Cerebellar nuclear complex (tissue), 1 donor: ENCODE measurements at regions not wholly inside any gene's neighbourhood (a gene's known extent, or its start where the extent isn't known, plus 50 kb on each side); places are given as distances from the start of the nearest gene placed in this dataset.
"Not testable (repeated sequence)": the region's sequence is repeated elsewhere in the genome, so short reads cannot be mapped to it uniquely, and the experiment has no call there.

Source experiments
- DNase-seq, 2 experiments: peaks; one replicate each; lab custom pipeline; 2025; lab: John Stamatoyannopoulos, UW

- DNase-seq, result no peak
Measured at GRCh38 chr12:75868501-75868900, 163.1 kb downstream of the PHLDA1 start.

- no peak for DNase-seq
Measured at GRCh38 chr12:75865315-75865714, 166.3 kb downstream of the PHLDA1 start.

DNA sequence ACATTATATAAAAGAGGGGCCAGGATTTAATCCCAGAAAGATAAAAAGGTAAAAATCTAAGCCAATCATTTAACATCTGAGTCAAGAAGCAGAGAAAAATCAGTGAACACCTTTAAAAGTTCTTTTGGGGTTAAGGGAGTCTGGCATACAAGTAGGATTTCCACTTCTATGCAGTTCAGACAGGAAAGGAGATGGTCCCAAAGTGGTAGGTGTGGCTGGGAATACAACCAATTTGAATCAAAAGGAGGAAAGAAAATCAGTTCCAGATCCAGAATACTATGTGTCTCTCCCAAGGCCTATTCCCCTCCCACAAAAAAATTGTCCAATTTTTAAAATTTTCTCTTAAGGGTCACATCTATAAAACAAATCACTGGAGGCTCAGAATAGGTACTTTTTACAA is 167.4 kb downstream of the PHLDA1 start:
- DNase-seq, result no peak

DNA sequence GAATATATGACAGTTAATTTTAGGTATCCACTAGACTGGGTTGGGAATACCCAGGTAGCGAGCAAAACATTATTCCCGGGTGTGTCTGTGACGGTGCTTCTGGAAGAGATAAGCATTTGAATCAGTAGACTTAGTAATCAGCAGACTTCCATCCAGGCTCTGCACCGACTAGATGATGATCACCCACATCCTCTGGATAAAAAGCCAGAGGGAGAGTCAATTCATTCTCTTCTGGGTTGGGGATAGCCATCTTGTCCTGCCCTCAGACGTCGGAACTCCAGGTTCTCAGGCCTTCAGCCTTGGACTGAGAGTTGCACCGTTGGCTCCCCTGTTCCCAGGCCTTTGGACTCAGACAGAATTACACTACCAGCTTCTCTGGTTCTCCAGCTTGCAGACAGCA is 168.0 kb downstream of the PHLDA1 start:
- no peak for DNase-seq

- no peak for DNase-seq
Measured at GRCh38 chr12:75862692-75863471, 168.7 kb downstream of the PHLDA1 start.

GRCh38 chr12:75859868-75860267 is 171.7 kb downstream of the PHLDA1 start:
- DNase-seq, result no peak

GRCh38 chr12:75856235-75856634 is 175.3 kb downstream of the PHLDA1 start:
- no peak for DNase-seq

GRCh38 chr12:75855360-75855759 is 176.2 kb downstream of the PHLDA1 start:
- DNase-seq, result no peak

DNA sequence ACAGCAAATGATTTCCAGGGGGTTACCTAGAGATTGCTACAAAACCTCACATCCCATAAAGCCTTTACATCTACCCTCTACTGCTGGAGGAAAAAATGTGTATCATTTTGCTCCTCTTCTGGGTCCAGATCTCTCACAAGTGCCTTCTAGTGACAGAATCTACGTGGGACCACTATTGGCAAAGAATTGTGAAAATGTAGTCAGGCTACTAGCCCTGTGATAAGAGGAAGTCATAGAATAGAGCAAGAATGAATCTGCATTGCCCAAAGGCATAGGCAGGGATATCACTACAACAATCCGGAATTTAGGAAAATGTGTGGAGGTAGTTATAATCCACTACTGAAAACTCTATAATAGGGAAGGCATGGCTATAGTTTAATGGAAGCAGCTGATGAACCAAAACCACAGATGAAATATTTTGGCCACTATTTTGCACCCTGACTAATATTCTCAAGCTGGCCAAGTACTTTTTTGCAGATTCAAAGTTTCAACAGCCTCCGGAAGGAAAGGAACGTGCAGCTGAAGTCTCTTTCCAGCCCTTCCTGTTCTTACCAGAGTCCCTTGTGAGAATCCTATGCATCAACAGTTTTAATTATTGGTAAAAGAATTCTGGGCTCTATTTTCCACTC is 176.8 kb downstream of the PHLDA1 start:
- no peak for DNase-seq

DNA sequence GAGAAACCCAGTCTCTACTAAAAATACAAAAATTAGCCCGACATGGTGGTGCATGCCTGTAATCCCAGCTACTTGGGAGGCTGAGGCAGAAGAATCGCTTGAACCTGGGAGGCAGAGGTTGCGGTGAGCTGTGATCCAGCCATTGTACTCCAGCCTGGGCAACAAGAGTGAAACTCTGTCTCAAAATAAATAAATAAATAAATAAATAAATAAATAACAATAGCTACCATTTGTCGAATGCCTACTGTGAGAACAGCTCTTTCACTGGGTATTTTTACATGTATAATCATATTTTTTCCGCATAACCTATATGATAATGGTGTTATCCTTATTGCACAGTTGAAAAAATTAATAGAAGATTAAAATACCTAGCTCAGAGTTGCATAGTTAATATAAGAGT is 177.4 kb downstream of the PHLDA1 start:
- not testable (repeated sequence) for DNase-seq

DNA sequence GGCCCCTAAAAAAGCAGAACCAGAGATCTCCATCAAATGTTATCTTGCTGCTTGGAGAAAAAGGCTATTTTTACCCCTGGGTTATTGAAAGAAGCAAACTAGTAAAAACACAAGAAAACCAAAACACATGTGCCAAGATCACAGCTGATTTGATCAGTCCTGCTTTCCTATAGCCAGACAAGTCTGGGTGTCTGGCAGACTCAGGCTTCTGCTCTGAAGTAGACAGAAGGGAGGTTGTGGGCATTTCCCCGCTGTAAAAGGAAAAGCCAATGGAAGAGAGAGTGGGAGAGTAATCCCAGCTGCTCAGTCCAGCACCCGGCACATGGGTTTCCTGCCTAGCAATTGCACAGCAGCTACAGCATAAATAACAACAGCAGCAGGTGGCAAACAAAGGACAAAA is 177.9 kb downstream of the PHLDA1 start:
- DNase-seq, result no peak

GRCh38 chr12:75852956-75853355 is 178.6 kb downstream of the PHLDA1 start:
- no peak for DNase-seq

DNA sequence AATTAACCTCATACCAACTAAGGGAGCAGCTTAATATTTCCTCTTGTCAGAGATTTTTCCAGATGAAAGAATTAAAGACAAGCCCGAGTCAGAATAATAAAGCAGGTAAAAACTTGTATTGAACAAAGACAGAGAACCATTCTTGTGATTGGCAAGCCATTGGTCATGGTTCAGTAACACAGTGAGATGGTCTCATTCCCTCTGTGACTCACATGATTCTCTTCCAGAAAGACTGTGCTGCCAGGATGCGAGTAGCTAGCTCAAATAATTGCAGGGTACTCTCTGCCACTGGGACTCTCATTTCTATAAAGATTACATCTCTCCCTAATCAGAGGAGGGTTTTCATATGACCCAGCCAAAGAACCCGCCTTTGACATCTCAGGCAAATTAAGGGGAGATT is 179.4 kb downstream of the PHLDA1 start:
- DNase-seq, result no peak

- no peak for DNase-seq
Measured at GRCh38 chr12:75850721-75851462, 180.7 kb downstream of the PHLDA1 start.

- DNase-seq, result no peak
Measured at GRCh38 chr12:75848961-75849360, 182.6 kb downstream of the PHLDA1 start.

GRCh38 chr12:75848431-75848925 is 183.1 kb downstream of the PHLDA1 start:
- no peak for DNase-seq

DNA sequence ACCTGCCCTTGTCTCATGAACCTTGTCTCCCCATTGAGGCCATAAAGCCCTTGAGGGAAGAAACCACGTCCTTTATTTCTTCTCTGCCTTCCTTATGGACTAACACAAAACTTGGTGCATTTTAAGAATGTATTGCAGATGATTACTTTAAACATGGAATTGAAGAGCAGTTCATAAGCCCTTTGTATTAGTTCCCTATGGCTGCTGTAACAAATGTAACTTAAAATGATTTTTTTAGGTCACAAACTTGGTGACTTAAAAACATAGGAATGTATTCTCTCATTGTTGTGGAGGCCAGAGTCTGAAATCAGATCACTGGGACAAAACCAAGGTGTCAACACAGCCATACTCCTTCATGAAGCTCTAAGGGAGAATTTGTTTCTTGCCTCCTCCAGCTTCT is 185.5 kb downstream of the PHLDA1 start:
- DNase-seq, result no peak

GRCh38 chr12:75844985-75845384 is 186.6 kb downstream of the PHLDA1 start:
- no peak for DNase-seq

DNA sequence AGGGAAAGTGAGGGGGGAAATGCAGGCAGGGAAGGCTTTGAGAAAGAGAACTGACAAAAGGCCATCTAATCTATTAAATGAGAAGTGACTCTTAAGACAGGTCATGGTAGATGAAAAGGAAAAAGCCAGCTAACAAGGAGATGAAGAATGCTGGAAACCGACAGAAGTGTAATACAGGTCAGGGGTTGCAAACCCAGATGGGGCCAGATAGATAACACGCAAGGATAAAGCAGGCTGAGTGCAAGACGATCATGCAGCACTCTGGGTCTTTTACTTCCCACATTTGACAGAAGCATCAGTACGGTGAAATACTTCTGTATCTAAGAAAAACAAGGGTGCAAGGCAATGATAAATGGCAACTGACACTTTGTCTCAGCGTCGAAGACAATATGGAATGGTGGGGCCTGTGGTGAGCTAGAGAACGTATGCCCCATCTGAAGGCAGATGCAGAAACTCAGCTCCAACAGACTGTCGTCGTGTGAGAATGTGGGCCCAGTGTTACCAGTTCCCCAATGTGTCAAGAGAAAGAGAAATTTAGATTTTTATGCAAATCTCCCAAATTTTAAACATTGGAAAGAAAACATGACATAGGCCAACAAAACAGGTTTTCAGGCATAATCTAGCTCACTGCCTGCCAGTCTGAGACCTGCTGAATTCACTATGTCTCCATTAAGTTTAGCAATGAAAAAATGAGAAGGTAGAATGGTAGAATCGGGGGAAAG is 187.4 kb downstream of the PHLDA1 start:
- no peak for DNase-seq

GRCh38 chr12:75842090-75842489 is 189.5 kb downstream of the PHLDA1 start:
- no peak for DNase-seq

DNA sequence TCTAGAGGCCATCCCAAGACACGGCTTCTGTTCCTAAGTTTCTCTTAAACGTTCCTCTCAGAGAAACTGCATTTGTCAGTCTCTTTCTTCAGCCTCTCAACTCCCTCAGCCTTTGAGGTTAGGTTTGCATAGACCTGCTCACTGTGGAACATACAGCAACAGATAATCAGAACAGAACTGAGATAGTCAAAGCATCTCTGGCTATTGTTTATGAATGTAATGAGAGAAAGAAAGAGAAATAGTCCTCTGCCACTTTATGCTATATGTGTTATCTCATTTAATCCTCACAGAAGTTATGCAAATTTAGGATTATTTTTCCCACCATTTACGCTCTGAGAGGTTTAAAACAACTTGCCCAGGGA is 190.6 kb downstream of the PHLDA1 start:
- DNase-seq, result no peak

DNA sequence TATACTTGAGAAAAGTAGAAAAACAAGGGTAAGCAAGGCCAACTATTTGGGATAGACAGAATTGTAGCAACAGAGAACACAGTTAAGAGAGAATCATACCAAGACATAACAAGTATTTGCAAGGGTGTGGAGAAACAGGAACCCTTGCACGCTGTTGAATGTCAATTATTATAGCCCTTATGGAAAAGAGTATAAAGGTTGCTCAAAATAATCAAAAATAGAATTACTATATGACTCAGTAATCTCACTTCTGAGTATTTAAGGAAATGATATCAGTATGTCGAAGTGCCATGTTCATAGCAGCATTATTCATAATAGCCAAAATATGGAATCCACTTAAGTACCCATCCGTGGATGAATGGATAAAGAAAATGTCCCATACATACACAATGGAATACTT is 193.3 kb downstream of the PHLDA1 start:
- DNase-seq, result no peak
